CD4-positive, alpha-beta T cell treated with Interleukin-10 for 1 hour (primary cell): ENCODE measurements at regions not wholly inside any gene's neighbourhood (a gene's known extent, or its start where the extent isn't known, plus 50 kb on each side); places are given as distances from the start of the nearest gene placed in this dataset.

Experiments
- DNase-seq: peaks from one replicate; pipeline ENCODE4 v3.0.0-alpha.2; 2020

GRCh38 chr19:28026636-28027035, 1186.3 kb downstream of the UQCRFS1 start:
- no peak for DNase-seq

GRCh38 chr19:28024920-28025319, 1188.0 kb downstream of the UQCRFS1 start:
- no peak for DNase-seq

- no peak for DNase-seq
Observed at GRCh38 chr19:28023064-28023463, 1189.9 kb downstream of the UQCRFS1 start.

GRCh38 chr19:28022506-28022905, 1190.4 kb downstream of the UQCRFS1 start:
- no peak for DNase-seq

- DNase-seq, result no peak
Observed at GRCh38 chr19:28021259-28022185, 1191.4 kb downstream of the UQCRFS1 start.

- no peak for DNase-seq
Observed at GRCh38 chr19:28020619-28021258, 1192.2 kb downstream of the UQCRFS1 start.

GRCh38 chr19:28019901-28020300, 1193.0 kb downstream of the UQCRFS1 start:
- no peak for DNase-seq

GRCh38 chr19:28019371-28019770, 1193.6 kb downstream of the UQCRFS1 start:
- no peak for DNase-seq

GRCh38 chr19:28018499-28018898, 1194.5 kb downstream of the UQCRFS1 start:
- DNase-seq, result no peak

GRCh38 chr19:28014615-28015405, 1198.1 kb downstream of the UQCRFS1 start:
- DNase-seq, result no peak

GRCh38 chr19:28012361-28012760, 1200.6 kb downstream of the UQCRFS1 start:
- no peak for DNase-seq

- DNase-seq, result no peak
Observed at GRCh38 chr19:28010656-28011055, 1202.3 kb downstream of the UQCRFS1 start.

- DNase-seq, result no peak
Observed at GRCh38 chr19:28009696-28010095, 1203.3 kb downstream of the UQCRFS1 start.

- DNase-seq, result no peak
Observed at GRCh38 chr19:28008695-28009094, 1204.3 kb downstream of the UQCRFS1 start.

GRCh38 chr19:28003543-28003942, 1209.4 kb downstream of the UQCRFS1 start:
- no peak for DNase-seq

- no peak for DNase-seq
Observed at GRCh38 chr19:27997069-27997468, 1215.9 kb downstream of the UQCRFS1 start.

- no peak for DNase-seq
Observed at GRCh38 chr19:27993619-27994570, 1219.1 kb downstream of the UQCRFS1 start.

GRCh38 chr19:27986299-27986698, 1226.7 kb downstream of the UQCRFS1 start:
- no peak for DNase-seq

- no peak for DNase-seq
Observed at GRCh38 chr19:27975419-27976005, 1237.4 kb downstream of the UQCRFS1 start.

GRCh38 chr19:27974082-27974513, 1238.9 kb downstream of the UQCRFS1 start:
- no peak for DNase-seq

GRCh38 chr19:27972291-27973040, 1240.5 kb downstream of the UQCRFS1 start:
- no peak for DNase-seq
